HG03039 (cell line): ENCODE measurements at regions not wholly inside any gene's neighbourhood (a gene's known extent, or its start where the extent isn't known, plus 50 kb on each side); places are given as distances from the start of the nearest gene placed in this dataset.
"Not testable (repeated sequence)": the region's sequence is repeated elsewhere in the genome, so short reads cannot be mapped to it uniquely, and the experiment has no call there.

Experiments
- ATAC-seq: cut with Tn5 transposase; IDR thresholded peaks from one replicate; pipeline ENCODE4 v1.9.1; 2021; ENCODE audit warnings: mild to moderate bottlenecking, moderate library complexity; ENCODE audit not compliant: unreplicated experiment

DNA sequence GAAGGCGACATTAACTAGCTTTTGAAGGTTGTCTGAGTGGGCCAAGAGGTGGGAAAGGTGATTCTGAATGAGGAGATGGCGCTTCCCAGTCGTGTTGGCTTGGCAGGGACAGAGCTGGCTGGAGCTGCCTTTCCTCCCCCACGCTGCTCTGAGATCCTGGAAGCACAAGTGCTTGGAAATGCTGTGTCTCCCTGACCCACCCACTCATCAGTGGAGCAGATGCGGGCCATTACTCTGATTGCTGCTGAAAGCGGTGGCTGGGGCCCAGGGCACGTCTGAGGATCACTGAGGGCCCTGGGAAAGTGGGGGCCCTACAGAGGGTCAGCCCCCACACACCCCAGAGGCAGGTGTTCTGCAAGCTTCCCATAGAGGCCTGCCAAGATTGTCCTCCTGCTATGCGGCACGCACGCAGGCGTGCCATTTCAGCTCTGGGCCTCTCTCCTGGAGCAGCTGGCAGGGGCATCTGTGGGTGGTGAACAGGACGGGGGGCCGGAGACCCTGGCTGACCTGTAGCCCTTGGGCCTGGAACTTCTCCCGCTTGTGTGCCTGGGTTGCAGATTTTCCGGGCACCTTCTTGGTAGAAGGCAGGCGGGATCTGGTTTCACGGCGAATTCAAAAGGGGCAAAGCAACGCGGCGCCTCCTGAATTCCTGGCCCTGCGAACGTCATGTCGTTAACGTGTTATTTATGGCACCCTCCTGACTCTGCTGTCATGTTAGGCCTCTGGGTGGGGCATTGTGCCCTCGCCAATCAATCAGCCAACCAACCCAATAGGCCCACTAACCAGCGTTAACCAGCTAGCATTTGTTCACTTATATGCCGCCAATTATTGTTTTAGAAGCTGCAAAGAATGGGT lies 133.8 kb upstream of the TBX3 start:
- no peak for ATAC-seq

DNA sequence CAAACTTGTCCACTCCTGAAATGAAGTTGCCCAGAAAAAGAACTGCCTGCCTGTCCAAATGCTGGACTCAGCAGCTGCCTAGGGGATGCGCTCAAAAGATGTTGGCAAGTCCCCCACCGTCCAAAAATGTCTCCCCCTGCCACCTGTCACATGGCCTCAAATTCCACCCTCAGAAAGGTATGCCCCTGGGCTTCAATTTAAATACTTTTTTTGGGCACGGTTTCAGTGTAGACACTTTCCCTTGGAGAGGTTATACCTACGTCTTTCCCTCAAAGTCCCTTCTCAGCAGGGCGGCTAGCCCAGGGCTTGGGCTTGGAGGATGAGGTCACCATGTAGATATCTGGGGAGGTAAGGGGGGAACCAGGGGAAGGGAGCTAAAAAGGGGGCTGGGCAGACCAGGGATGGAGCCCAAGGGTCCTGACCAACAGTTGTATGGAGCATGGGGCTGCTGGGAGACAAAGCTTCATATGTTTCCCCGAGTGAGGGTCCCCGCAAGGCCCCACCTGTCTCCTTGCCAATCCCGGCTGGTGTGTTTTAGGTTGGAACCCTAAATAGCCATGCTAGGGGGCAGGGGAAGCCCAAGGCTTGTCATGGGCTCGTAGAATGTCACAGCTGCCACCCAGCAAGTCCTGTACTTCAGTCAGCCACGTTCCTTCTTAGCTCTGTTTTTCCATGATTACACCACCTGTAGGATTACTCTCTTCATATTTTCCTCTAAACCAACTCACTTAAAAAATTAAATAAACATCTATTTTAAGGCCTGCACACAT lies 131.2 kb upstream of the TBX3 start:
- ATAC-seq: no peak

DNA sequence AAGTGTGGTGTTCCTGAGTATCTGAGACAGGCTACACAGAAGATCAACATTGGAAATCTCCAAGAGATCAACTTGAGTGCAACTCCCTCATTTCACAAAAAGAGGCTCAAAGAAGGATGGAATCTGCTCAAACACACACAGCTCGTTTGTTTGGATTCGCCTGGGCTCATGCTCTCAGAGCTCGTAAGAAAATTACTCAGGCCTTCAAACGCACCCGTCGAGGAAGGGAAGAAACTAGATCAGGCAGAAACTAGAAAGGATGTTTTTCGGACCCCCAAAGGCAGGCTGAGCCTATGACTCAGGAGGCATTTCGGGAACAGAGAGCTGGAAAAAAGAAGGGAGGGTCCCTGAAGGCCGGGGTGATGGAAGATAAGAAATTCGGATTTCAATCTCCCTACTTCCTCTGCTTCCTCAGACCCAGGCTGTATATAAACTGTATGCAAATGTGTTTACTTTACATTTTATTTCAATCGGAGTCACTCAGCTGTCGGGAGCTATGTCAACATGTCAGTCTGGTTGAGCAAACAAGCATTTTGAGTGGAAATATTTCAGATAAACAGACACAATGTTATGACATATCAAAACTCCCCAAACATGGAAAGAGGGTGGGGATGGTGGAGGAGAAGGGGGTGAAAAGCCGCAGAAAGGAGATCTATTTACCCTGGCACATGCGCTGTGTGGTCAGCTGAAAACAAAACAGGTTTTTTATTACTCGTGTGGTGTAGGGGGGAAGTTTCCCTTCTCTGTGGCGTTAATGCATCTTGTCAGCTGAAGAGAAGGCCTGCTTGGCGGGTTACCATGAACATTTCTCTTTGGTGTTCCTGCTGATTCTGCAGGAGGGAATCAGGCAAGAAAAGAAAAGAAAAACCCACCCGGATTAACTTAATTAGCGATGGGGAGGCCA lies 129.1 kb upstream of the TBX3 start:
- ATAC-seq: no peak

DNA sequence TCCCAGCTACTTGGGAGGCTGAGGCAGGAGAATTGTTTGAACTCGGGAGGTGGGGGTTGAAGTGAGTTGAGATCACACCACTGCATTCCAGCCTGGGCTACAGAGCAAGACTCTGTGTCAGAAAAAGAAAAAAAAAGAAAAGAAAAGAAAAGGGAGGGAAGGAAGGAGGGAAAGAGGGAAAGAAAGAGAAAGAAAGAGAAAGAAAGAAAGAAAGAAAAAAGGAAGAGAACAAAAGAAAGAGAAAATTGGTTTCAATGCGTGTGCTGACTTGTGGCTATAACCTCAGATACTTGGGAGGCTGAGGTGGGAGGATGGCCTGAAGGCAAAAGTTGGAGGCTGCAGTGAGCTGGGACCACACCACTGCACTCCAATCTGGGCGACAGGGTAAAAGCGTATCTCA lies 128.4 kb upstream of the TBX3 start:
- no peak for ATAC-seq

DNA sequence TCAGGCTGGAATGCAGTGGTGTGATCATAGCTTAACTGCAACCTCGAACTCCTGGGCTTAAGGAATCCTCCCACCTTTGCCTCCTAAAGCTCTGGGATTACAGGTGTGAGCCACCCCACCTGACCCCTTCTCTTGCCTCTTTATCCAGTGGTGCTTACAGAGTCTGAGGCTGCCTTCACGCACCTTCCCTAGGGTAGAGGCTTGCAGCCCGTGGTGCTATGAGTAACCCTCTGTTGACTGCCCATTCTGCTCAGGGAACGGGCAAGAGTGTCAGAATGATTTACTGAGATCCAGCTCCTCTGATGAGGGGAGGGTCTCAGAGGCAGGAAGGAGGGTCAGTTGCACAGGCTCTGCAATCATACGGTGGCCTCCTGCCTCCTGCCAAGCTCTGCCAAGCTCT lies 125.1 kb upstream of the TBX3 start:
- ATAC-seq: no peak

DNA sequence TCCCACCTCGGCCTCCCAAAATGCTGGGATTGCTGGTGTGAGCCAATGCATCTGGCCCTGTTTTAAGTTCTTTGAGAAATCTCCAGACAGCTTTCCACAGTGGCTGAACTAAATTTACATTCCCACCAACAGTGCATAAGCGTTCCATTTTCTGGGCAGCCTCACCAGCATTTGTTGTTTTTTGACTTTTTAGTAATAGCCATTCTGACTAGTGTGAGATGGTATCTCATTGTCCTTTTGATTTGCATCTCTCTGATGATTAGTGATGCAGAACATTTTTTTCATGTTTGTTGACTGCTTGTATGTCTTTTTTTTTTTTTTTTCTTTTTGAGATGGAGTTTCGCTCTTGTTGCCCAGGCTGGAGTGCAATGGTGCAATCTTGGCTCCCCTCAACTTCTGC lies 117.4 kb upstream of the TBX3 start:
- not testable (repeated sequence) for ATAC-seq

DNA sequence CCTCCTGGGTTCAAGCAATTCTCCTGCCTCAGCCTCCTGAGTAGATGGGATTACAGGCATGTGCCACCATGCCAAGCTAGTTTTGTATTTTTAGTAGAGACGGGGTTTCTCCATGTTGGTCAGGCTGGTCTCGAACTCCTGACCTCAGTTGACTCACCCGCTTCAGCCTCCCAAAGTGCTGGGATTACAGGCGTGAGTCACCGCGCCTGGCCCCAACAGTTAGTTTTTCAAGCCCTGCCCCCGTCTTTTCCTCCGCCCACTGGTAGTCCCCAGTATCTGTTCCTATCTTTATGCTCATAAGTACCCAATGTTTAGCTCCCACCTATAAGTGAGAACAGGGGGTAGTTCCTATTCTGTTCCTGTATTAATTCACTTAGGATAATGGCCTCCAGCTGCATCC lies 116.6 kb upstream of the TBX3 start:
- not testable (repeated sequence) for ATAC-seq

DNA sequence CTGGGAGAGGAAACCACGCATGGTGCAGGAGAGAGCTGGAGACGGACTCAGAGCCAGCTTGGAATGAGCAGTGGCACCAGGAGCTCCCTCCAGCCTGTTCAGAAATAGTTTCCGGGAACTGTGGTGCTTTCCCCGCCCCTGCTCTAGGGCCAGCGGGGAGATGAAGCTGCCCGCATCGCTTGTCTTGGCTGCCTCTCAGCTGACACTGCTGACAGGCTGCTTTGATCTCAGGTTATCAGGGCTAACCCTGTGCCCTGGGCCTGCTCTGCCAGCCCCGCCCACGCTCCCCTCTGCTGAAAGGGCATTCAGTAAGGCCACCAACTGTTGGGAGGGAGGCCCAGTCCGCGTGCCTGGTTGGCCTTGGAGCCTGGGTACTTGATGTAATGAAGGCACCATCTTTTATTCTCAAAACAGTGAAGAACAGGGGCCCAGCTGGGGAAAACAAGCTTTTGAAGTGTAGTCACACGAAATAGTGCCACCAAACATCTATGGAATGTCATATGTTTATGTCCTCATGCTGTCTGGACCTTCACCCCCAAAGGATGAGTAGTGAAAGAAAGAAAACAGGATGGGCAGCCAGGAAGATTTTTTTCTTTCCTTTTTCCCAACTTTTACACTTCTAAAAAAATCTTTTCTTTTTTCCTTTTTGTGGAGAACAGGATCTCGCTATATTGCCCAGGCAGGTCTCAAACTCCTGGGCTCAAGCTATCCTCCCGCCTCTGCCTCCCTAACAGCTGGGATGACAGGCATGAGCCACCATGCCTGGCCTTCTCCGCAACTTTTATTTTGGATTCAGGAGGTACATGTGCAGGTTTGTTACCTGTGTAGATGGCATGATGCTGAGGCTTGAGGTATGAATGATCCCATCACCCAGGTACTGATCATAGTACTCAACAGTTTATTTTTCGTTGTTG lies 115.9 kb upstream of the TBX3 start:
- ATAC-seq: no peak

DNA sequence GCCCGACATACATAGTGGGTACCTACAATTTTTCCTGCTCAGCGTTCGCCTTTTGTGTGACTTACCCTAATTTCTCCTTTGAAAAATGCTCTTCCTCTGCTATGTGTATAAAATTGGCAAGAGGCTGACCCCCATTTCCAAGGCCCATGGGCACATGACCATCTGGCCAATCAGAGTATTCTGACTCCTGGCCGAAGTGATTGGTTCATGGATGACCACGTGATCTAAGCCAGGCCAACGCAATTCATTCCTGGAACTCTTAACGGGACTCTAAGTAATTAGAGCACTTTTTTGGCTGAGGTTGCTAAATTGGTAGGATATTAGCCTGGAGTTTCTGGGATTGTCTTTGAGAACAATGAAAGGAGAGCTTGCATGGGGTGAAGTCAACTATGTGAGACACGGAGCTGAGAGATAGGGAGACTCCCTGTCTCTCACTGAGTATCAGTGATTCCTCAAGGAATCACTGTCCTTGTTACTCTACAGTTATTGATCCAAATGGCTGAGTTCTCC lies 110.1 kb upstream of the TBX3 start:
- no peak for ATAC-seq

DNA sequence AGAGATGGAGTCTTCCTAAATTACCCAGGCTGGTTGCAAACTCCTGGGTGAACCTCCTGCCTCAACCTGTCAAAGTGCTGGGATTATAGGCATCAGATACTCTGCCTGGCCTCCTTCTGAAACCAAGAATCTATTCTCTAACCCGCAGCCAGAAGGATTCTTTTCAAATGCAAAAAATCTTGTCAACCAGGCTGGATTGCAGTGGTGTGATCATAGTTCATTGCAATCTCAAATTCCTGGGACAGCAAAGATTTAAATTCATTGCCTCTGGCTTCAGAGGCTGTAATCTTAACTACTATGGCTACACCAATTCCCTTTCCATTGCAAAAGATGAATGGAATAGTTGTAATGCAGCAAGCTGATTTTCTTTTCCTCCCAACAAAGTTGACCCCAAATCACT lies 106.3 kb upstream of the TBX3 start:
- no peak for ATAC-seq

DNA sequence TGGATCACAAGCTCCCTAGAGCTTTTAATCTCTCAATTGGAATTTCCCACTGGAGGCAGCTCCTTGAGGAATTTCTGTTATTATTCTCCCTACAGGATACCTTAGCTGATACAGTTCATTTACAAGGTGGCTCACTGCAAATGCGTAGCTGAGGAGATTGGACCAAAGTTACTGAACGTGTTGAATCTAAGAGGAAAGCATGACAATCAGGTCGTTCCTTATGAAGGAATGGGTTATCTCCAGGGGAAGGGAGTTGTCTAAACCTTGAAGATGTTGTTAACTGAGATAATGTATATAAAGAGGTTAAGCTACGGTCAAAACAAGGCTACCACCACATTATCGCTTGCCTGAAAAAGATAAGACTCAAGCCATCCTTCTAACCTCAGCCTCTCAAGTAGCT lies 105.8 kb upstream of the TBX3 start:
- ATAC-seq: no peak

DNA sequence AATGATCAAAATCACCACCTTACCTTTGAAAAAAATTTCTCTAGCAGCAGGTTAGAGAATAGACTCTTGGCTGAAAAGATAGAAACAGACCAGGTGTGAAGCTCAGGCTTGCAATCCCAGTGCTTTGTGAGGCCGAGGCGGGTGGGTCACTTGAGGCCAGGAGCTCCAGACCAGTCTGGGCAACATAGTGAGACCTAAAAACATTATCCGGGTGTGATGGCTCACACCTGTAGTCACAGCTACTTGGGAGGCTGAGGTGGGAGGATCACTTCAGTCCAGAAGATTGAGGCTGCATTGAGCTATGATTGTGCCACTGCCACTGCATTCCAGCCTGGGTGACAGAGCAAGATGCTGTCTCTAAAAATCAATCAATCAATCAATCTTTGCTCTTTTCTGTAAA lies 105.3 kb upstream of the TBX3 start:
- no peak for ATAC-seq

DNA sequence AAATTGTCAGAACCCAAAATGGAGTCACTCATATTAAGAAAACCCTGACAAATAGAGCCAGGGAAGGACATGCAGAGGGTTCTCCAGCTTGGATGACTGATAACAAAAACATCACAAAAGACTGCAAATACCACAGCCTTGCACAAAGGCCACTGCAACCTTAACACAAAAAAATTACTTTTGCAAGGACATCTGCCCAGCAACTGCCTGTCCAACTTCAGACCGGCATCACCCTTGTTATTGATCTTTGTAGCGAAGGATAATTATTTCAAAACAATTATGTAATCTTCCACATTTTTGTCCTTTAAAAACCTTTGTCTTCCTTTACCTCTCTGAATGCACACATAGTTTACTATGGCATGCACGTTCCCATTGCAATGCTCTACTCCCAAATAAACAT lies 100.6 kb upstream of the TBX3 start:
- ATAC-seq: no peak

DNA sequence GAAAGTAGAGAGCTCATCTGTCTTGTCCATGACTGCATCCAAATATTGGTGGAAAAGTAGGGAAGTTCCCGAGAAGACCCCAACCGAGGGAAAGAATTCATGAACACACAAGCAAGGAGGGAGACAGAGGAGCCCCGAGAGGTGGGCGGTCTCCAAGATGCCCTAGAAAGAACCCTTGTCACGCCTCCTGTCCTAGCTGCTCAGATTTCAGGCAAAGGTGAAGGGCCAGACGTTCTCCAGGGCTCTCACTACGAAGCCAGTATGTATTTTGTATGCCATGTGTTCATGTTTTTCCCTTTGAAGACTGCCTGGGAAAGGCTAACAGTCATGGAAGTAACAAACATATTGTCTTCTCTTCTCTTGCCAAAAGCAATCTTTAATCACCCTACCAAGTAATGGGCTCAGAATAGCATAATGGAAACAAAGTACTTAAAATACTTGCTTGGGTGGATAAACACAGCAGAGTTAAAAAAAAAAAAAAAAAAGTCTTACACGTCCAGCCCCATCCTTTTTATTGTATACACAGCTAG lies 99.2 kb upstream of the TBX3 start:
- no peak for ATAC-seq

DNA sequence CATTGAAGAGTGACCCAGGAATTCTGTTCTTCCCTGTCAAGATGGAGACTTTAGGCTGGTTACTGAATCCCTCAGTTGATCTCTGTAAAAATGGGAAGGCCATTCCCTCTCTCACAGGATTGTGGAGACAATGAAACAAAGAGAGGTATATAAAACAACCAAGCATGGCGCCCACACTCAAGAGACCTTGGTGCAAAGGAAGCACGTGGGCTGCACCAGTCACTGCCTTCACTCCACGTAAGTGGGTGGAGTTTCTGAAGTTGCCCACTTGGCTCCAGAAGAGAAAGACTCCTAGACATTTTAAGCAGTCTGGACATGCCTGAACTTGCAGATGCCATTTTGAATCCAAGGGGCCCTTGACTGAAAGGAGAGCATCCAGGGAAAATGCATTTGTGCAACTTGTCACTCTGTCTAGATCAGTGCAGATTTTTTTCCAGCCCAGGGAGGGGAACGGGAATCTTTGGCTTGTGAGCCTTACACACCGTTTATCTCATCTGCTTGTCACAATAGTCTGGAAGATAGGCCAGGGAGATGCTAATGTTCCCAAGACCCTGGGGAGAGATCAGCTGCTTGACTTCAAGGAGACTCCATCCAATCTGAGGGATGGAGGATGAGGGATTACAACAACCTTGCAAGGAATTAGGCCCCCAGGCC lies 96.9 kb upstream of the TBX3 start:
- no peak for ATAC-seq

DNA sequence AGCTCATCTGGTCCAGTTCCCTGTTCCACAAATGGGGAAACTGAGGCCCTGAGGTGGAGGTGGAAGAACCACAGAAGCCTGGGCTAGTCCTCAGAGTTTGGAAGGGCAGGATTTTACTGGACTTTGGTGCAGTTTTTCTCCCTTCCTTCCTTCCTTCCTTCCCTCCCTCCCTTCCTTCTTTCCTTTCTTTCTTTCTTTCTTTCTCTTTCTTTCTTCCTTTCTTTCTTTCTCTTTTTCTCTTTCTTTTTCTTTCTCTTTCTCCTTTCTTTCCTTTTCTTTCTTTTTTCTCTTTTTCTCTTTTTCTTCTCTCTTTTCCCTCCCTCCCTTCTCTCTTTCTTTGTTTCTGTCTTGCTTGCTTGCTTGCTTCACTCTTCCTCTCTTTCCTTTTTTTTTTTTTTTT lies 95.7 kb upstream of the TBX3 start:
- ATAC-seq: no peak

DNA sequence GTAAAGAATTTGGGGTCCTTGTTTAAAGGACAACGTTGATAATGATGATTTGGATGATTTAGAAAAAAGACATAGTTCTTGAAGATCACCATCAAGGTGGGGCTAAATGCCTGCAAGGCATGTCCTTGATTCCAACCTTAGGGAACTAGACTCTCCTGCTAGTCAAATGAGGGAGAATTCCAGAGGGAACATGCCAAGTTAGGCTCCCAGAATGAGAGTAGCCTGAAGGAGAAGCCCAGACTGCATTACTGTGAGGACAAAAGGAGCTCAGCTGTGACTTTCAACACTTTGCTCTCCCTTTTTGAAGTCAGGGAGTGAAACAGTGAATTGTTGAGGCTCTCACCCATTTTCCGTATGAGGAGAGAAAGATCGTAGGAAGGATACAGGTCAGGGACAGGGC lies 95.2 kb upstream of the TBX3 start:
- ATAC-seq: no peak

DNA sequence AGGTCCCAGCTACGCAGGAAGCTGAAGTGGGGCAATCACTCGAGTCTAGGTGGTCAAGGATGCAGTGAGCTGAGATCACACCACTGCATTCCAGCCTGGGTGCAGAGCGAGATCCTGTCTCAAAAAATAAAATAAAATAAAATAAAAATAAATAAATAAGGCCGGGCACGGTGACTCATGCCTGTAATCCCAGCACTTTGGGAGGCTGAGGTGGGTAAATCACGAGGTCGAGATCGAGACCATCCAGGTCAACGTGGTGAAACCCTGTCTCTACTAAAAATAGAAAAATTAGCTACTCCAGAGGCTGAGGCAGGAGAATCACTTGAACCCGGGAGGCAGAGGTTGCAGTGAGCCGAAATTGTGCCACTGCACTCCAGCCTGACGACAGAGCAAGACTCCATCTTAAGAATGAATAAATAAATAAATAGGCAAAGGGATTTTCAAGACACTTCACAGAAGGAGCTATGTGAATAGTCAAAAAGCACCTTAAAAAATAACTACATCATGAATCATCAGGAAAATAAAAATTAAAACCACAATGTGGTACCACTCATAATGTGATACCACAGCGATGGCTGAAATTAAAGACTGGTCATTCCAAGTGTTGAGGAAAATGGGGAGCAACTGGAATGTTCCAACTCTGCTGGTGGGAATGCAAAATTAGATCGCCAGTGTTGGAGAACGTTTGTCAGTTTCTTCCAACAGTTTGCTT lies 92.9 kb upstream of the TBX3 start:
- no peak for ATAC-seq

DNA sequence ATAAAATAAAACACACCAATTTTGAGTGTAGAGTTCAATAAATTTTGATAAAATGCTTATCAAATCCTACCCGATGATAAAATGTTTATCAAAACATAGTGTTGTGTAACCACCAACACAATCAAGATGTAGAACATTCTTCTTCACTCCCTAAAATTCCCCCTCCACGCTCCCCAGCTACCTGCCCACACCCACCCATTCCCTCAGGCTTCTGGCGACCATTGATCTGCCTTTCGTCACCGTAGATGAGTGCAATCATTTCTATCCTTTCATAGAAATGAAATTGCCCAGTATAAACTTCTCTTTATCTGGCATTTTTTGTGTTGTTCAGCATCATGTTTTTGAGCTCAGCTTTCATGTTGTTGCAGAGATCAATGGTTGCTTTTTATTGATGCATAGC lies 90.7 kb upstream of the TBX3 start:
- no peak for ATAC-seq
